Islet precursor cell (in vitro differentiated cells): ENCODE measurements at regions not wholly inside any gene's neighbourhood (a gene's known extent, or its start where the extent isn't known, plus 50 kb on each side); places are given as distances from the start of the nearest gene placed in this dataset.

Experiments used
- DNase-seq: peaks from one replicate; pipeline ENCODE4 v3.0.0-alpha.2; 2018

- DNase-seq: peak; percentile 62
Measured at GRCh38 chr3:95037097-95037496, 974.2 kb downstream of the NSUN3 start.

- DNase-seq: no peak
Measured at GRCh38 chr3:95037927-95038326, 975.1 kb downstream of the NSUN3 start.

- DNase-seq: no peak
Measured at GRCh38 chr3:95044101-95044500, 981.2 kb downstream of the NSUN3 start.

GRCh38 chr3:95048564-95048963, 985.7 kb downstream of the NSUN3 start:
- DNase-seq: no peak

- no peak for DNase-seq
Measured at GRCh38 chr3:95049841-95050240, 987.0 kb downstream of the NSUN3 start.

GRCh38 chr3:95055288-95055687, 992.4 kb downstream of the NSUN3 start:
- DNase-seq: no peak

GRCh38 chr3:95082191-95082590, 1019.3 kb downstream of the NSUN3 start:
- DNase-seq: no peak

GRCh38 chr3:95084738-95085137, 1021.9 kb downstream of the NSUN3 start:
- DNase-seq: no peak

GRCh38 chr3:95088464-95088863, 1025.6 kb downstream of the NSUN3 start:
- no peak for DNase-seq

- no peak for DNase-seq
Measured at GRCh38 chr3:95097493-95097892, 1034.6 kb downstream of the NSUN3 start.

GRCh38 chr3:95120921-95121320, 1058.1 kb downstream of the NSUN3 start:
- DNase-seq: peak; percentile 78

GRCh38 chr3:95123104-95123503, 1060.2 kb downstream of the NSUN3 start:
- DNase-seq: no peak

- DNase-seq: no peak
Measured at GRCh38 chr3:95134693-95135413, 1072.0 kb downstream of the NSUN3 start.

- DNase-seq: no peak
Measured at GRCh38 chr3:95148107-95148506, 1085.2 kb downstream of the NSUN3 start.

- DNase-seq: no peak
Measured at GRCh38 chr3:95151590-95151989, 1088.7 kb downstream of the NSUN3 start.

- DNase-seq: no peak
Measured at GRCh38 chr3:95154766-95155165, 1091.9 kb downstream of the NSUN3 start.

- no peak for DNase-seq
Measured at GRCh38 chr3:95162794-95163193, 1099.9 kb downstream of the NSUN3 start.

- DNase-seq: no peak
Measured at GRCh38 chr3:95167748-95168147, 1104.9 kb downstream of the NSUN3 start.

GRCh38 chr3:95168526-95168925, 1105.7 kb downstream of the NSUN3 start:
- no peak for DNase-seq

- no peak for DNase-seq
Measured at GRCh38 chr3:95172164-95172943, 1109.5 kb downstream of the NSUN3 start.

GRCh38 chr3:95177096-95177495, 1114.2 kb downstream of the NSUN3 start:
- no peak for DNase-seq

GRCh38 chr3:95184038-95184437, 1121.2 kb downstream of the NSUN3 start:
- peak; percentile 67 for DNase-seq

- DNase-seq: no peak
Measured at GRCh38 chr3:95189348-95189747, 1126.5 kb downstream of the NSUN3 start.

GRCh38 chr3:95197661-95198060, 1134.8 kb downstream of the NSUN3 start:
- DNase-seq: no peak
